ENCODE measurements at regions not wholly inside any gene's neighbourhood (a gene's known extent, or its start where the extent isn't known, plus 50 kb on each side); places are given as distances from the start of the nearest gene placed in this dataset.

DNA sequence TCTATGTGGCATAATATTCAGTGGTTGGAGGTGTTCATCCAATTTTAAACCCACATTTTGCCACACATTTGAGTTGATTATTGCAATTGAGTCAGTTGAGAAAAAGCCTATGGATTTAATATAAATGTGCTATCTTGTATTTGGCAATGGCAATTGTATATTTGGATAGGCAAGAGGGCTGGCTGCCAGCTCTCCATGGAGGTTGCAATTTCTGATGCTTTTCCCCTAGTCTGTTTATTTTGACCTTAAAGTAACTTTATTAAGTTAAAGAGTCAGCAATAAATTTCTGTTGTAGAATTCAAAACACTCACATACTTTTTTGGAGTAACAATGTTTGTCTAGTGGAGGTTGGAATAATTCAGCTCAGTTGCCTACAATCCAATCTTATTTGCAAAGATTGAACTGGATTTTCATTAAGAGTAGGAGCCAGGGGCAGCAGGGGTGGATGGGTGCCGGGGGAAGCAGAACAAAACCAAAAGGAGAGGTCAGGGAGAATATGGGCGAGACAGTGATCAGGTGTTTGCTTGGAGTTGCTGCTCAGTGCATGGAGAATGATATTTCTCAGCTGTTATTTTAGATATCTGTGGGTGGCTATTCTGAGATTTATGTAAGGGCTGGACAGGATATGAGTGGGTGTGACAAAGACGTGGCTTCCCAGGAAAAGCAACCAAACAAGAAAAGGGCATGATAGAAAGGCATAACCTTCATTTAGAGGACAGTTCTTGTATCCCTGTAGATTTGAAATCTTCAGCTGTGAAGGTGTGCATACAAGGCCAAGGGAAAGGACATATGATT lies 163.0 kb downstream of the HDGFL1 start:
- TF ChIP-seq, protein P1, sequence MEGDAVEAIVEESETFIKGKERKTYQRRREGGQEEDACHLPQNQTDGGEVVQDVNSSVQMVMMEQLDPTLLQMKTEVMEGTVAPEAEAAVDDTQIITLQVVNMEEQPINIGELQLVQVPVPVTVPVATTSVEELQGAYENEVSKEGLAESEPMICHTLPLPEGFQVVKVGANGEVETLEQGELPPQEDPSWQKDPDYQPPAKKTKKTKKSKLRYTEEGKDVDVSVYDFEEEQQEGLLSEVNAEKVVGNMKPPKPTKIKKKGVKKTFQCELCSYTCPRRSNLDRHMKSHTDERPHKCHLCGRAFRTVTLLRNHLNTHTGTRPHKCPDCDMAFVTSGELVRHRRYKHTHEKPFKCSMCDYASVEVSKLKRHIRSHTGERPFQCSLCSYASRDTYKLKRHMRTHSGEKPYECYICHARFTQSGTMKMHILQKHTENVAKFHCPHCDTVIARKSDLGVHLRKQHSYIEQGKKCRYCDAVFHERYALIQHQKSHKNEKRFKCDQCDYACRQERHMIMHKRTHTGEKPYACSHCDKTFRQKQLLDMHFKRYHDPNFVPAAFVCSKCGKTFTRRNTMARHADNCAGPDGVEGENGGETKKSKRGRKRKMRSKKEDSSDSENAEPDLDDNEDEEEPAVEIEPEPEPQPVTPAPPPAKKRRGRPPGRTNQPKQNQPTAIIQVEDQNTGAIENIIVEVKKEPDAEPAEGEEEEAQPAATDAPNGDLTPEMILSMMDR (IDR thresholded peaks at IDR 0.05): no peak
- ATAC-seq (ENCODE audit: low FRiP score): no peak
- no peak for DNase-seq (ENCODE audit: low spot score)

DNA sequence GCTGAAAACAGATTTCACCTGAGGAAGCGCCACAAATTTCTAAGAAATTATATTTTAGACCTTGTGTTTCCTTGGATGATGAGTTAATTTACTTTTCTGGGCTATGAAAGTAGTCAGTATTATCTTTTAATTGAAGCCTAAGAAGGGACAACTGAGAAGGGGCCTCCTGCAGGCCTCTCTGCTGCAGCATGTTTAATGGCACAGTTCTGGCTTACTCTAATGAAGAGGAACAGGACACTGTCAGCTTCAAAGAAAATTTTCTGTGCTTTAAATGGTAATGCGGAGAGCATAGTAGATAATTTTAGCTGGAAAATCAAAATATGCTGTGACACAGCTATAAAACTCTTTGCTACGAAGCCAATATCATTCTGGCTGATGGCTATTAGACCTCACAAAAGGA lies 167.4 kb downstream of the HDGFL1 start:
- TF ChIP-seq, protein P1 (IDR thresholded peaks at IDR 0.05): no peak
- DNase-seq (ENCODE audit: low spot score) (no peak), ATAC-seq (ENCODE audit: low FRiP score) (no peak)

DNA sequence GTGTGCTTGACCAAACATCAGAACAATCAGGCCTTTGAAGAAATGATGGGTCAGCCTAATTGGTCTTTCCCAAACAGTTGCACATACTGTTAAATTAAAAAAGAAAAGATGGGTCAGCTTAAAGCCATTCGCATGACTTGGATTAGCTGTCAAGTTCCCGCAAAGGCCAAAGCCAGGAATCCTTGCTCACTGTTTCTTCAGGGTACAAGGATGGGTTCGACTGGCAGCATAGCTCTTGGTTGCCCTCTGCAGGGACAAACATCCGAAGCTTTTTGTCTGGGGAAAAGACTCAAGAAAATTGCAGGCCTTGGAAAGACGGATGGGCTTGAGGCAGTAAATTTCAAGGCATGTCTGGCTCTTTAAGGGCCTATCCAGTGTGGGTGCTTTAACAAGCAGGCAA lies 168.0 kb downstream of the HDGFL1 start:
- no peak for DNase-seq (ENCODE audit: low spot score)
- TF ChIP-seq, protein P1 (IDR thresholded peaks at IDR 0.05): no peak
- ATAC-seq (ENCODE audit: low FRiP score): no peak

DNA sequence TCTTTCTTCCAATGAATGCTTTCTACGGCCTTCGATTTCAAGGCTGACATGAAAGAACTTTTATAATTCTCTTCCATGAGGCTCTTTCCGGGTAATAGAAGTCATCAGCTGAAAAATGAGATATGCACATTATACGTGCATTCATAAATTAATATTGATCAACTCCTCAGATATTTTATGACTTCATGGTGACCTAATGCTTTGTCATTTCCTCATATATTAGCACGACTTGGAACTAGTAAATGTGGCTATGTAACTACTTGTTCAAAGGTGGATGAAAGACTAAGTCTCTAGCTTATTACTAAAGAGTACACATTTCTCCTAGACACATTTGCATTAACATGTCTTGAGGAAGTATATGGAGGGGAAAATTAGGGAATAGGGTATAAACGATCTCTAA lies 168.8 kb downstream of the HDGFL1 start:
- ATAC-seq (ENCODE audit: low FRiP score) (no peak), DNase-seq (ENCODE audit: low spot score) (no peak)
- TF ChIP-seq, protein P1 (IDR thresholded peaks at IDR 0.05): no peak

DNA sequence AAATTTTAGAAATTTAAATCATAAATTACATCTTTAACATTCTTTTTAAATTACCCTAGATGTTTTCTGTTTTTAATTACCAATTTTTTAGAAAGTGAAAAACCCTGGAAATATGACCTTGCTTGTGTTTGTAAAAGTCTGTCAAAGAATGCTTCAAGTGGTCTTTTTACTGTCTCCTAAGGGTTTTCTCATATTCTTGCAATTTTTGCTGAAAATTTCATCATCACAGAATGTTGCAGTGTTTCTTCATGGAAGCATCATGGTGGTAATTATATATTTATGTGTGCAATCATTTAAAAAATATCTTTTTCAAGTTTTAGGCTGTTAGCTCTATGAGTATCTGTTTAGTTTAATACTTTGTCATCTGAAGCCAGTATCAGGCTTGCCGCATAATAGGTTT lies 178.2 kb downstream of the HDGFL1 start:
- ATAC-seq (ENCODE audit: low FRiP score) (no peak), DNase-seq (ENCODE audit: low spot score) (no peak)
- TF ChIP-seq, protein P1 (IDR thresholded peaks at IDR 0.05): no peak

DNA sequence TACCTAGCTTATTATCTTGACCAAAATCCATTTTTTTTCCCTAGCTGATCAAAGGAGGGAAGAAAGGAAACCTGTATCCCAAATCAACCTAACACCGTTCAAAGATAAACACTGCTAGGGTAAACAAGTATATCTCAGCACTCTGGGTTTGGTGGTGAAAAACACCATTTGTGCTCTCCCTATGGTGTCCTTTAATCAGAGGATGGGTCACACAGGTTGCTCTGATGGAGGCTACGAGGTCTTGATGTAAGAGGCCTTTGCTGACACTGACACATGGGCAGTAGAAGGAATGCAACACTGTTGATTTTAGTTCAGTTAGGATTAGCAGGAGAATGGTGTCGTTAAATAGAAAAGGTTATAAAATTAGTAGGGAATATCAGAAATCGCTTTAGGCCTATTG lies 179.3 kb downstream of the HDGFL1 start:
- no peak for ATAC-seq (ENCODE audit: low FRiP score)
- TF ChIP-seq, protein P1 (IDR thresholded peaks at IDR 0.05): no peak
- no peak for DNase-seq (ENCODE audit: low spot score)

DNA sequence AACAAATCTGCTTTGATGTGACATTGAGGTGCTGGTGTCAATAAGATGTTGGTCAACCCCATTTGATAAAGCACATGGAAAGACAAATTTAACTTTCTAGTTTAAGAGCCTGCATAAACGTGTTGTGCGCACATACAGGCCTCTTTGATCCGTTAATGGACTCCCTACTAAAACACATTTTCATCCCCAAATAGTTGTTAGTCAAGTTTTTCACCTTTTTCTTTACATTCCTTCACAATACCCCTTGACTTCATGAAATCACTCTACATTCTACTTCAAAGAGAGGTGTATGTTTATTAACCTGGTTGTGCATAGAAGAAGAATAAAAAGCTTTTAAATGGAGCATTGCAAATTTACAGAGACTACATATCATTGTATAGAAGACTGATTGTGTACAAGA lies 180.3 kb downstream of the HDGFL1 start:
- TF ChIP-seq, protein P1 (IDR thresholded peaks at IDR 0.05): no peak
- DNase-seq (ENCODE audit: low spot score) (no peak), ATAC-seq (ENCODE audit: low FRiP score) (no peak)
